ENCODE measurements at regions not wholly inside any gene's neighbourhood (a gene's known extent, or its start where the extent isn't known, plus 50 kb on each side); places are given as distances from the start of the nearest gene placed in this dataset.

DNA sequence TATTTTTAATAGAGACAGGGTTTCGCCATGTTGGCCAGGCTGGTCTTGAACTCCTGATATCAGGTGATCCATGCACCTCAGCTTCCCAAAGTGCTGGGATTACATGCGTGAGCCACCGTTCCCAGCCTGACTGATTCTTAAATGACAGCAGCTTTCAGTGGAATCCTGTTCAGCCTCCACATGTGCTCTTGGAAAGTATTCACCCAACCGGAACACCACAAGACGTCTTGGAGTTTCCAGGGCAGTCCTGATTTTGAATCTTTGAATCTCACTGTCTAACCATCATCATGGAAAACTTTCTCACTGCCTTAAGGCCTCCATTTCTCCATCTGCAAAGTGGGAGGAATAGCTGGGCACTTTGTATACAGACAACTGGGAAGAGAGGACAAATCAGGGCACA is 58.1 kb upstream of the ITPKB start:
- TF ChIP-seq EZH2 (IDR thresholded peaks at IDR 0.05; ENCODE audit: borderline replicate concordance, insufficient read depth, low read depth, low read length, poor library complexity, severe bottlenecking): no peak
- TF ChIP-seq, protein P1, sequence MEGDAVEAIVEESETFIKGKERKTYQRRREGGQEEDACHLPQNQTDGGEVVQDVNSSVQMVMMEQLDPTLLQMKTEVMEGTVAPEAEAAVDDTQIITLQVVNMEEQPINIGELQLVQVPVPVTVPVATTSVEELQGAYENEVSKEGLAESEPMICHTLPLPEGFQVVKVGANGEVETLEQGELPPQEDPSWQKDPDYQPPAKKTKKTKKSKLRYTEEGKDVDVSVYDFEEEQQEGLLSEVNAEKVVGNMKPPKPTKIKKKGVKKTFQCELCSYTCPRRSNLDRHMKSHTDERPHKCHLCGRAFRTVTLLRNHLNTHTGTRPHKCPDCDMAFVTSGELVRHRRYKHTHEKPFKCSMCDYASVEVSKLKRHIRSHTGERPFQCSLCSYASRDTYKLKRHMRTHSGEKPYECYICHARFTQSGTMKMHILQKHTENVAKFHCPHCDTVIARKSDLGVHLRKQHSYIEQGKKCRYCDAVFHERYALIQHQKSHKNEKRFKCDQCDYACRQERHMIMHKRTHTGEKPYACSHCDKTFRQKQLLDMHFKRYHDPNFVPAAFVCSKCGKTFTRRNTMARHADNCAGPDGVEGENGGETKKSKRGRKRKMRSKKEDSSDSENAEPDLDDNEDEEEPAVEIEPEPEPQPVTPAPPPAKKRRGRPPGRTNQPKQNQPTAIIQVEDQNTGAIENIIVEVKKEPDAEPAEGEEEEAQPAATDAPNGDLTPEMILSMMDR (IDR thresholded peaks at IDR 0.05): no peak

Data from B cell (primary cell).